ENCODE measurements at regions not wholly inside any gene's neighbourhood (a gene's known extent, or its start where the extent isn't known, plus 50 kb on each side); places are given as distances from the start of the nearest gene placed in this dataset.
"Not testable (repeated sequence)": the region's sequence is repeated elsewhere in the genome, so short reads cannot be mapped to it uniquely, and the experiment has no call there.

- TF ChIP-seq CTCF (IDR thresholded peaks at IDR 0.05 in 8 of 11, conservative IDR thresholded peaks at IDR 0.05 in 3 of 11); POLR2AphosphoS5 (IDR thresholded peaks at IDR 0.05); POLR2A (IDR thresholded peaks at IDR 0.05): not testable (repeated sequence)
Observed at GRCh38 chr14:22238320-22238719, 350.7 kb downstream of the DAD1 start.
